ENCODE measurements at regions not wholly inside any gene's neighbourhood (a gene's known extent, or its start where the extent isn't known, plus 50 kb on each side); places are given as distances from the start of the nearest gene placed in this dataset.

DNA sequence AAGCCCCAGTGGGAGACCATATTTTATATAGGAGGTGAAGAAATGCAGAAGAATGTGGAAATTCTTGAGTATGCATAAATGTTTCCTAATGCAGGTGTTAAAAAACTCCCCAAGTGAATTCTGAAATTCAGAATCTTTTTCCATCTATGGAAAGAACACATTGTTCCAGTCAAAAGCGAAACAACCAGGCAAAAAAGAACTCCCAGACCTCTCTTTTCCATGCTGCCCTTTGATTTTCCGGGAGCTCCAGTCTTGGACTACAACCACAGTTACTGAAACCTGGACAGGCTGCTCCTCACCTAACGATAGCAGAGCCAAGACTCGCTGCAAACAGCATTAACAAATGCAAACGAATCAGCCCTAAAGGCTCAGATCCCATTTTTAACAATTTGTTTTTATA, 108.7 kb upstream of the CNKSR3 start:
- BruUV-seq (replicated peaks), result no TSS peak

More for the DNA sequence above, 108.7 kb upstream of the CNKSR3 start:
- intact Hi-C loops (cut with micrococcal nuclease), result no loop called here
- CTCF ChIA-PET, result interaction anchor here (1.3 kb wide), 1 partner anchor 9 kb away, joined by 4 read pairs; no protein-coding TSS in a partner anchor
- POLR2A ChIA-PET, result no interaction called here
- H3K9me1 ChIP-seq (replicated peaks; ENCODE audit: control insufficient read depth, extremely low read depth, insufficient read depth, low read length), result no peaks in the 10 kb centered on the region
- no peaks in the 10 kb centered on the region for H4K20me1 ChIP-seq (replicated peaks; ENCODE audit: control insufficient read depth, extremely low read depth, insufficient read depth, low read length)
- no peak overlapping the region for H3K9ac ChIP-seq (replicated peaks; ENCODE audit: extremely low read depth, insufficient read depth, low read length)
- TF ChIP-seq JUN (IDR thresholded peaks at IDR 0.05; ENCODE audit: borderline replicate concordance, insufficient read depth, insufficient read length, low read depth), result no peak
- TF ChIP-seq, protein P1, sequence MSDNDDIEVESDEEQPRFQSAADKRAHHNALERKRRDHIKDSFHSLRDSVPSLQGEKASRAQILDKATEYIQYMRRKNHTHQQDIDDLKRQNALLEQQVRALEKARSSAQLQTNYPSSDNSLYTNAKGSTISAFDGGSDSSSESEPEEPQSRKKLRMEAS (IDR thresholded peaks at IDR 0.05; ENCODE audit: insufficient read depth, insufficient read length), result no peak
- TF ChIP-seq MYC (IDR thresholded peaks at IDR 0.05; ENCODE audit: low read depth, low read length), result no peak
- TF ChIP-seq EZH2 (IDR thresholded peaks at IDR 0.05; ENCODE audit: borderline replicate concordance, low read depth, low read length, severe bottlenecking), result no peak
- no peak for TF ChIP-seq POLR2A (IDR thresholded peaks at IDR 0.05; ENCODE audit: low read depth, low read length)
- TF ChIP-seq POLR2AphosphoS5 (IDR thresholded peaks at IDR 0.05; ENCODE audit: insufficient read depth, low read depth, low read length), result no peak
- no peak for TF ChIP-seq GATA2 (IDR thresholded peaks at IDR 0.05; ENCODE audit: insufficient read depth, insufficient read length, low read depth, low read length)
- TF ChIP-seq, protein P2, sequence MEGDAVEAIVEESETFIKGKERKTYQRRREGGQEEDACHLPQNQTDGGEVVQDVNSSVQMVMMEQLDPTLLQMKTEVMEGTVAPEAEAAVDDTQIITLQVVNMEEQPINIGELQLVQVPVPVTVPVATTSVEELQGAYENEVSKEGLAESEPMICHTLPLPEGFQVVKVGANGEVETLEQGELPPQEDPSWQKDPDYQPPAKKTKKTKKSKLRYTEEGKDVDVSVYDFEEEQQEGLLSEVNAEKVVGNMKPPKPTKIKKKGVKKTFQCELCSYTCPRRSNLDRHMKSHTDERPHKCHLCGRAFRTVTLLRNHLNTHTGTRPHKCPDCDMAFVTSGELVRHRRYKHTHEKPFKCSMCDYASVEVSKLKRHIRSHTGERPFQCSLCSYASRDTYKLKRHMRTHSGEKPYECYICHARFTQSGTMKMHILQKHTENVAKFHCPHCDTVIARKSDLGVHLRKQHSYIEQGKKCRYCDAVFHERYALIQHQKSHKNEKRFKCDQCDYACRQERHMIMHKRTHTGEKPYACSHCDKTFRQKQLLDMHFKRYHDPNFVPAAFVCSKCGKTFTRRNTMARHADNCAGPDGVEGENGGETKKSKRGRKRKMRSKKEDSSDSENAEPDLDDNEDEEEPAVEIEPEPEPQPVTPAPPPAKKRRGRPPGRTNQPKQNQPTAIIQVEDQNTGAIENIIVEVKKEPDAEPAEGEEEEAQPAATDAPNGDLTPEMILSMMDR (IDR thresholded peaks at IDR 0.05; ENCODE audit: extremely low read depth in 1 of 2, insufficient read depth in 1 of 2, low read depth in 1 of 2, low read length in 2 of 2), result no peak
- TF ChIP-seq FOS (IDR thresholded peaks at IDR 0.05; ENCODE audit: borderline replicate concordance, insufficient read depth, low read length), result no peak
- no peak overlapping the region for H3K4me3 ChIP-seq (replicated peaks in 1 of 3; ENCODE audit: insufficient read depth in 1 of 3, low read depth in 1 of 3, low read length in 3 of 3)
- no peaks in the 10 kb centered on the region for H3K27me3 ChIP-seq (ENCODE audit: control insufficient read depth in 2 of 2, insufficient read depth in 2 of 2, low read length in 2 of 2)
- no peak overlapping the region for H2AFZ ChIP-seq (ENCODE audit: low read depth, low read length)
- no peak for DNase-seq (ENCODE audit: low read depth, low spot score)
- H3K36me3 ChIP-seq (ENCODE audit: control insufficient read depth in 2 of 2, extremely low read depth in 1 of 2, insufficient read depth in 2 of 2, low read length in 2 of 2), result no peaks in the 10 kb centered on the region
- H3K4me2 ChIP-seq (ENCODE audit: insufficient read depth, low read length), result no peak overlapping the region
- no peaks in the 10 kb centered on the region for H3K79me2 ChIP-seq (ENCODE audit: control insufficient read depth, insufficient read depth, low read length)
- FAIRE-seq, result no peak
- H3K4me1 ChIP-seq (ENCODE audit: control insufficient read depth, extremely low read depth, insufficient read depth, low read length), result peaks cover 9% of the 10 kb centered on the region
- no peaks in the 10 kb centered on the region for H3K9me3 ChIP-seq (replicated peaks; ENCODE audit: control insufficient read depth, insufficient read depth, low read length)
- no peak overlapping the region for H3K27ac ChIP-seq (ENCODE audit: insufficient read depth, low read depth, low read length)
- dilution Hi-C loops (cut with MboI; ENCODE audit: extremely low pct_ligation_motif_present, low sequenced_read_pairs), result no loop called here

All from endothelial cell of umbilical vein (primary cell).